Activated gamma-delta T cell (primary cell): ENCODE measurements at regions not wholly inside any gene's neighbourhood (a gene's known extent, or its start where the extent isn't known, plus 50 kb on each side); places are given as distances from the start of the nearest gene placed in this dataset.
"Not testable (repeated sequence)": the region's sequence is repeated elsewhere in the genome, so short reads cannot be mapped to it uniquely, and the experiment has no call there.

Source experiments
- DNase-seq: peaks from one replicate; lab custom pipeline; 2025; lab: John Stamatoyannopoulos, UW

GRCh38 chr5:118604106-118604505 lies 384.2 kb downstream of the DTWD2 start:
- DNase-seq = no peak

GRCh38 chr5:118603278-118603677 lies 385.1 kb downstream of the DTWD2 start:
- DNase-seq = no peak

DNA sequence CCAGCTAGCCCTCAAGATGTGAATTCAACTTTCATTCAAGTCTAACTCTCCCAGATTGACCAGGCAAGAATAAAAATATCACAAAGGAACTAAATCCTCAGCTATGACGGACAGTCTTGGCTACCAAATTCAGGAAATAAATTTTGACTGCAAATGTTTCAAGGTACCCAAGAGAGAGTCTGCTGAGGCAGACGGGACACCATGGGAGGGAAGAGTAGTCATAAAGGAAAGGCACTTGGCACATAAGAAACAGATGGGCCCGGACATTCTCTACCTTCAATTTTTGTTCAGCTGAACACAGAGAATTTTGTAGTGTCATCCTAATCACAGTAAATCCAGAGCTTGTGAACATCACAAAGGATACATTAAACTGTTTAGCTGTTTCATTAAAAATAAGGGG lies 390.0 kb downstream of the DTWD2 start:
- DNase-seq = no peak

DNA sequence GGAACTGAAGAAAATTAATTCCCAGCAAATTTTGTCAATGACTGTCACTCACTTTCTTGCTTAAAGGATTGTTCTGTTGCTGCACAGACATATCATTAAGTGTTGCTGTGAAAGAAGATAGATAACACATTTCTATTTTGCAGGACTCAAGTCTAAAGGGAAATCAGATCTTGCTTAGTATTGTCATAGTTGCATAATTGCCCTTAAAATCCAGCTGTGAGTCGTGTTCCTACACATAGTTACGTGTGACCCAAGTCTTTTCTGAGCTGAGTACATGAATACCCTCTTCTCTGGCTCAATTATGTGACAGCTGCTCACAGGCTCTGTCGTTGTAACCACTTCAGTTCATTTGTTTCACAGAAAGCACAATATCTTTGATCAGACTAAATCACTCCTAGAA lies 390.8 kb downstream of the DTWD2 start:
- DNase-seq = no peak

DNA sequence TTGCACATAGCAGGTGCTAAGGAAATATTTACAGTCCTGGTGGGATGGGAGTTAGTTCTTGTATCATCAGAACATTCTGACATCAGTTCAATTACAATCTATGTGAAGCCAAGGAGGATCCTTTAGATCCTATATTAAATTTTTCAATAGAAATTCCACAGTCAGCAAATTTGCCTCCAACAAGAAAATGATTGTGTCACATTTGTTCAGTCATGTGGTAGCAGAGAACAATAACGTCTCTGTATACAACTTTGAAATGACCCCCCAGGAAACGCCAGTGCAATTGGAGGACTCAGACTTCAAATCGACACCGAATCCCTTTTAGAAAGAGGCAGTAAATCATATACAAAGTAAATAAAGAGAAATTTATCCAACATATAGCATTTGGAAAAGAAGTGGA lies 392.1 kb downstream of the DTWD2 start:
- no peak for DNase-seq

GRCh38 chr5:118593003-118593328 lies 395.4 kb downstream of the DTWD2 start:
- no peak for DNase-seq

DNA sequence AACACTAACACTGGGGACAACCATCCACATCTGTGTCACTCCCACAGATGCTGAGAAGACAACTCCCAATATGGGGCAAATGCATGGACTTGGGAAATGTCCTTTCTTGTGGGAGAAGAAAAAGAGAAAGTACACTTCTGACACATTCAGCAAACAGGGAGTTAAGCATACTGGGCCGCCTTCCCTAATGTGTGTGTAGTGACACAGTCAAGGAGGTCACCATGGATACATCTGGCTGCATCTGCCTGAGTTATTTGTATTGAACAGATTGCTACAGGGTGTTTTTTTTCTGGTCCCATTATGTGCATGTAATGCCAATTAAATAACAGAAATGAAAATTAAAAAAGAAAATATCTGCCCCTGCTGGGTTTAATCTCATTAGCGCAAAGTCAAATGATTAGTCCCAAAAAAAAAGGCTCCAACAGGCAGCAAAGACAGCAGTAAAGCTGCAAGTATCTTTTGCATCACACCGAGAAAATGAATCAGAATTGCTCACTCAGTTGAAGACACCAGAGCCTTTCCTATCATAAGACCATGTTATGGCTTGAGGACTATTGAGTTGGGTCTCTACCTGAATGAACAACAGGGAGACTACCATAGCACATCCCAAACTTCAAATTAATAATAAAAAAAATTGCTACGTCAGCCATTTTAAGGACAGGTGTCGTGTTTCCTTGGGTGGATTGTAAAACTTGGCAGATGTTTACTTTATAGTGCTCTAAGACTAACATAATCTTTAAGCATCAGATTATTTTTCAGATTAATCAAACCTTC lies 395.9 kb downstream of the DTWD2 start:
- DNase-seq = no peak

DNA sequence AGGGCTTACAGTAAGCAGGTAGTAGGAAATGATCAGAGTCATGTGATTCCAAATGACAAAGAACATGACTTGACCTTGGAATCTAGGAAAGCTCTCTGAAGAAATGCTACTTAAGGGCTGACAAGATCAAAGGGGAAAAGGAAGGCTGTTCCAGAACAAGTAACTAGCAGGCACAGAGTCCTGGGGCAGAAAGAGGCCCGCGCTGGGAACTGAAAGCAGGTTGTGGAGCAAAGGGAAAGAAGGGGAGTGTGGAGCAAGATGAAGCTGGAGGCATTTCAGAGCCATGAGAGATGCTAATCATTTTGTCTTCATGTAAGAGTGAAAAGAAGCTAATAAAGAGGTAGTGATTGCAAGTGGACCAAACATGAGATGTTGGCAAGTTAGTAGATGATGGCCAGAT lies 397.5 kb downstream of the DTWD2 start:
- no peak for DNase-seq

GRCh38 chr5:118580949-118581348 lies 407.4 kb downstream of the DTWD2 start:
- DNase-seq = no peak

DNA sequence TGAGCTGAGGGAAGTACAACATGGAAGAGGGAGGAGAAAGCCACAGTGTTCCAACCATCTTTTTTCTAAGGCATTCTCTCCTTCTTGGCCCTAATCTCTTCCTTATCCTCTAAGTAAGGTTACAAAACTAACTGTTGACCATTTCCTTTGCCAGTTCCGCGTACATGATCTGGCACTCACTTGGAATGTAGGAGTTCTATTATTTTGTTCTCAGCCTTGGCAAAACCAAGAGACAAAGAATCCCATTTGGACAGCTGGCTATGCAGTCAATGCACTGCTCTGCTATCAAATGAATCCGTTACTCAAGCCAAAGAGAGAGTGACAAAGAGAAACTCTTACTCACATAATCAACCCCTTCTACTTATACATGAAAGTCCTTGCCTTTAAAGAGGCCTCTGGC lies 410.3 kb downstream of the DTWD2 start:
- no peak for DNase-seq

- no peak for DNase-seq
Observed at GRCh38 chr5:118577621-118578020, 410.7 kb downstream of the DTWD2 start.

- DNase-seq = not testable (repeated sequence)
Observed at GRCh38 chr5:118570276-118570675, 418.1 kb downstream of the DTWD2 start.

DNA sequence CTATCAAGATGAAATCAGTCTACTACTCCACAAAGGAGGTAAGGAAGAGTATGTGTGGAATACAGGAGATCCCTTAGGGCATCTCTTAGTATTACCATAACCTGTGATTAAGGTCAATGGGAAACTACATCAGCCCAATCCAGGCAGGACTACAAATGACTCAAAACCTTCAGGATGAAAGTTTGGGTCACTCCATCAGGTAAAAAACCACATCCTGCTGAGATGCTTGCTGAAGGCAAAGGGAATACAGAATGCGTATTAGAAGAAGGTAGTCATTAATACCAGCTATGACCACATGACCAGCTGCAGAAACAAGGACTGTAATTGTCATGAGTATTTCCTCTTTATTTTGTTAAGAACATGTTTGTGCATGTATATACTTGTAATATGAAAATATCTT lies 418.8 kb downstream of the DTWD2 start:
- not testable (repeated sequence) for DNase-seq

- no peak for DNase-seq
Observed at GRCh38 chr5:118565335-118565971, 422.9 kb downstream of the DTWD2 start.

DNA sequence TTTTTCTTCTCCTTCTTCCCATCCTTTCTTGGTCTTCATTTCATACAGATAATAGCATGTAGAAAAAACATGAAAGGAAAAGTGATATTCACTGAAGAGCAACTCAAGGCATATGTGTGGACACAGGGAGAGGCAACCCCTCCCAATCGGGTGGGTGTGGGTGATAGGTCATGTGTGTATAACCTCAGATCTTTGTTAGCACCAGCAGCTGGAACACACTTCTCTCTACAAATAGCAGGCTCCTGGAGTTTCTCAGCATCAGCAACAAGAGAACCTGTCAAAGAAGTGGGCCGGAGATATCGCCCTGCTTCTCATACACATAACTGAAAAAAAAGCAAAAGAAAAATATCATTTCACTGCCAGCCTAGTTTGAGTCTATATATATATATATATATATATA lies 426.4 kb downstream of the DTWD2 start:
- DNase-seq = no peak

DNA sequence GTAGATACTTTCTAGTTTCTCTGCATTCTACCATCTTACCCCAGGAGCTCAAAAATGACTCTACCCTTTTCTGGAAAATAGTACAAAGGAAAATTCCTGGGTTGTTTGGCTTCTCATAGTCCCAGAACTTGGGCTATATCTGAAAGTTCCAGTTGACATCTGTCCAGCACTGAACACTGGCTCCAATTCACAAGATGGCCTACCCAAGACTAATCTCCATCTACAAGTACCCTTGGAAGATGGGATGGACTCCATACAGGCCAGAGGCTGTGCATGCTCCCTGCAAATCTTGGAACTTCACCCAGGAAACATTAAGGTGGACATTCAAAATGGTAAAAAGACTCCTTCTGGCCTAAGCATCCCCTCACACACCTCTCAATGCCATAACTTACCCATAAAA lies 427.1 kb downstream of the DTWD2 start:
- DNase-seq = no peak

GRCh38 chr5:118558871-118559270 lies 429.5 kb downstream of the DTWD2 start:
- no peak for DNase-seq

DNA sequence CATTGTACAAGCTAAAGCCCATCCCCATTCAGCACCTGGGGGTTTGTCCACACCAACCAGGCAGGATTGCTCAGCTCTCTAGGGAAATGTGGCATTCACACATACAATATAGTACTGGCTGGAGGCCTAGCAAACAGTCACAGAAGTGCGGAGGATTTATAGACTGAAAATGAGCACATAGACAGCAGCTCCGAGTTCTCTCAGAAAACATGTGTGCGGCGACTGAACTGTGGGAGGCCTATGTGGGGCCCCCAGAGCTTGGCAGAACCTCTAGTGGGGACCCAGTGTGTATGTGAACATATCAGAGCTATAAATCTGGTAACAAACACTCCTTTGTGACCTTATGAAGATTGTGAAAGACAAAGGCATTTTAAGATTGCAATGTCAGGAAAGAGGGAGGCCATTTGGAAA lies 431.1 kb downstream of the DTWD2 start:
- DNase-seq = no peak

DNA sequence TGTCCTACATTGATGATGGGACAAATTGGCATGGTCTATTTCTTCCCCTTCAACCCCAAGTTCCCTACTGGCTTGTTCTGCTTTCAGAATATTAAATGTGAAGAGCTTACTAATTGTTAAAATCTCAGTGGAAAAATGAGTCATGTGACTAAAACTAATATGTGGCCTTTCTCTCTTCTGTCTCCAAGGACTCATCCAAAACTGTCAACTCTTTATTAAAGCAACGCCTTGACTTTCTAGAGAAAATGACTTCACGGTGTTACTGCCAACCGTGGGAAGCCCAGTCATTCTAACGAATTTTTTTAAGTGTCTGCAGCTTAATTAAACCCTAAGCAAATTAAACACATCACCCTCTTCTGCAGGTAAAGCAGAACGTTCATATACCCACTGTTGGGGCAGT lies 431.6 kb downstream of the DTWD2 start:
- DNase-seq = no peak

DNA sequence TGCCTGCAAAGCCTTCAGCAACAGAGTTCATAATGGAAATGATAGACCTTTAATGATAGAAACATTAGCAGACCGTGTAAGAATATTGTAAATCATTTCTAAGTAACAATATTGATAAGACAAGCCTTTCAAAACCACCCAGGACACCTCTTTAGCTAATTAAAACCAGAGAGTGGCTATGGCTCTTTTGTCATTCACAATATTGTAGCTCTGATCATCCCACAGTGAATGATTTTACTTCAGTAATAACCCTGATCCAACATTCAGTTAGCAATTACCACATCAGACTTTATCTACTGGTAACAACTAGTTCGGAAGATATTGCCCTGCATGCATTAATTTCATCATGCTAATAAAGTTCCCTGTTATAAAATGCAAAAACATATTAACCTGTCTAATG lies 432.6 kb downstream of the DTWD2 start:
- no peak for DNase-seq

GRCh38 chr5:118554981-118555380 lies 433.4 kb downstream of the DTWD2 start:
- DNase-seq = no peak

- no peak for DNase-seq
Observed at GRCh38 chr5:118554241-118554640, 434.1 kb downstream of the DTWD2 start.

GRCh38 chr5:118553662-118554061 lies 434.7 kb downstream of the DTWD2 start:
- no peak for DNase-seq
